IMR-90 (cell line): ENCODE measurements at regions not wholly inside any gene's neighbourhood (a gene's known extent, or its start where the extent isn't known, plus 50 kb on each side); places are given as distances from the start of the nearest gene placed in this dataset.

Experiments
- ATAC-seq: fragments of 200-7000 bp; cut with Tn5 transposase; 2 replicates; pipeline ENCODE4 v1.9.1; 2020; ENCODE audit warnings: low read depth, mild to moderate bottlenecking, moderate library complexity
- BruUV-seq: library from RNA; stranded (reverse); fragments of 400-500 nt; replicated peaks from 2 replicates; lab custom pipeline; 2021; lab: Mats Ljungman, UMichigan
- CTCF ChIA-PET: fragments of 300-600 bp; formaldehyde crosslinking; extraction: SDS; loops from one replicate; lab custom pipeline; 2021; ENCODE audit warnings: antibody characterized with exemption; lab: Yijun Ruan, JAX
- POLR2A ChIA-PET: fragments of 300-600 bp; sonication (Branson Sonifier 250); formaldehyde crosslinking; loops from one replicate; lab custom pipeline; 2022; ENCODE audit warnings: antibody characterized with exemption; ENCODE audit not compliant: unreplicated experiment; lab: Charles Lee
- DNase-seq: peaks from one replicate; pipeline ENCODE4 v3.0.0; 2013
- H2AFZ ChIP-seq: replicated peaks from 2 replicates; pipeline ENCODE3; 2013; ENCODE audit warnings: low read length, mild to moderate bottlenecking; ENCODE audit not compliant: poor library complexity
- H2AK5ac ChIP-seq: 2 replicates; pipeline ENCODE4 v1.6.1; 2013; ENCODE audit warnings: low read depth, low read length, inconsistent platforms
- H2AK9ac ChIP-seq: replicated peaks from 2 replicates; pipeline ENCODE3; 2013; ENCODE audit warnings: mild to moderate bottlenecking, low read depth, low read length, moderate library complexity; ENCODE audit not compliant: poor library complexity
- H2BK120ac ChIP-seq: 2 replicates; pipeline ENCODE4 v1.6.1; 2013; ENCODE audit warnings: low read depth, low read length, inconsistent platforms
- H2BK15ac ChIP-seq: 3 replicates; pipeline ENCODE4 v1.6.1; 2013; ENCODE audit warnings: low read depth, low read length, inconsistent platforms
- H2BK20ac ChIP-seq: 2 replicates; pipeline ENCODE4 v1.6.1; 2013; ENCODE audit warnings: low read depth, mild to moderate bottlenecking, inconsistent platforms, low read length, moderate library complexity
- H2BK5ac ChIP-seq: 2 replicates; pipeline ENCODE4 v1.6.1; 2013; ENCODE audit warnings: mild to moderate bottlenecking, low read depth, low read length, inconsistent platforms; ENCODE audit not compliant: poor library complexity, severe bottlenecking
- H3K14ac ChIP-seq: replicated peaks from 2 replicates; pipeline ENCODE4 v1.6.1; 2013; ENCODE audit warnings: low read depth, low read length, inconsistent platforms
- H3K18ac ChIP-seq: 2 replicates; pipeline ENCODE4 v1.6.1; 2013; ENCODE audit warnings: low read depth, low read length, control low read depth
- H3K23ac ChIP-seq: 2 replicates; pipeline ENCODE4 v1.6.1; 2013; ENCODE audit warnings: low read depth, low read length, inconsistent platforms
- H3K27ac ChIP-seq: 2 replicates; pipeline ENCODE4 v1.5.1; 2013; ENCODE audit warnings: mild to moderate bottlenecking, control low read depth, low read length; ENCODE audit not compliant: insufficient read depth
- H3K27me3 ChIP-seq: 2 replicates; pipeline ENCODE4 v1.6.1; 2013; ENCODE audit warnings: low read length; ENCODE audit not compliant: control insufficient read depth, insufficient read depth
- H3K36me3 ChIP-seq: 2 replicates; pipeline ENCODE4 v1.6.1; 2013; ENCODE audit warnings: low read length, mixed read lengths; ENCODE audit not compliant: control insufficient read depth, insufficient read depth
- H3K4ac ChIP-seq: 2 replicates; pipeline ENCODE4 v1.6.1; 2013; ENCODE audit warnings: low read depth, low read length, inconsistent platforms
- H3K4me1 ChIP-seq: 2 replicates; pipeline ENCODE4 v1.6.1; 2013; ENCODE audit warnings: low read length, mixed read lengths; ENCODE audit not compliant: control insufficient read depth, insufficient read depth
- H3K4me2 ChIP-seq: 2 replicates; pipeline ENCODE4 v1.6.1; 2013; ENCODE audit warnings: low read depth, mild to moderate bottlenecking, control low read depth, low read length, moderate library complexity
- H3K4me3 ChIP-seq: 2 replicates; pipeline ENCODE4 v1.5.1; 2013; ENCODE audit warnings: low read depth, mild to moderate bottlenecking, control low read depth, low read length, moderate library complexity; ENCODE audit not compliant: insufficient read depth
- H3K56ac ChIP-seq: 2 replicates; pipeline ENCODE4 v1.6.1; 2013; ENCODE audit warnings: low read length, inconsistent platforms; ENCODE audit not compliant: insufficient read depth; ENCODE audit errors: extremely low read depth
- H3K79me1 ChIP-seq, 2 experiments: 2 replicates each; pipeline ENCODE4 v1.6.1; 2013; ENCODE audit warnings: low read length in 2 of 2, inconsistent platforms in 1 of 2, low read depth in 1 of 2
- H3K9ac ChIP-seq: 2 replicates; pipeline ENCODE4 v1.6.1; 2013; ENCODE audit warnings: low read depth, low read length, control low read depth
- H3K9me1 ChIP-seq: 2 replicates; pipeline ENCODE4 v1.6.1; 2013; ENCODE audit warnings: low read length, inconsistent platforms; ENCODE audit not compliant: insufficient read depth
- H3K9me3 ChIP-seq: 2 replicates; pipeline ENCODE4 v1.6.1; 2013; ENCODE audit warnings: low read length; ENCODE audit not compliant: control insufficient read depth, insufficient read depth
- H4K20me1 ChIP-seq: 2 replicates; pipeline ENCODE4 v1.6.1; 2013; ENCODE audit warnings: low read length, inconsistent platforms; ENCODE audit not compliant: insufficient read depth
- H4K5ac ChIP-seq: 2 replicates; pipeline ENCODE4 v1.6.1; 2013; ENCODE audit warnings: mild to moderate bottlenecking, low read depth, low read length, control low read depth
- H4K8ac ChIP-seq, 2 experiments: 2 replicates each; pipeline ENCODE4 v1.6.1; 2013; ENCODE audit warnings: low read depth in 2 of 2, low read length in 2 of 2, control low read depth in 1 of 2, inconsistent platforms in 1 of 2
- H4K91ac ChIP-seq: 2 replicates; pipeline ENCODE4 v1.6.1; 2013; ENCODE audit warnings: low read depth, low read length, inconsistent platforms; ENCODE audit not compliant: insufficient read depth
- BHLHE40 ChIP-seq: fragments of 150-350 bp; IDR thresholded peaks from 2 replicates; pipeline ENCODE4 v1.6.1; 2016; ENCODE audit warnings: mild to moderate bottlenecking, low read depth, low read length
- CHD1 ChIP-seq: IDR thresholded peaks from 2 replicates; pipeline ENCODE4 v1.6.1; 2012; ENCODE audit warnings: low read depth, low read length, improper control_type of control experiment
- FOS ChIP-seq: fragments of 150-350 bp; IDR thresholded peaks from 2 replicates; pipeline ENCODE4 v1.6.1; 2016; ENCODE audit warnings: low read depth, low read length
- SMC3 ChIP-seq: fragments of 150-350 bp; IDR thresholded peaks from 2 replicates; pipeline ENCODE4 v1.6.1; 2016; ENCODE audit warnings: low read depth, mild to moderate bottlenecking, antibody characterized with exemption, low read length, moderate library complexity
- WGBS, 2 experiments: methylation state at CpG; one replicate each; pipeline versions ENCODE4 v1.1.5 to v1.1.7; 2013; ENCODE audit warnings: missing lambda C conversion rate in 2 of 2; ENCODE audit not compliant: insufficient read length in 1 of 2; ENCODE audit errors: extremely low coverage in 2 of 2; 5-methylcytosine and 5-hydroxymethylcytosine counted together
- dilution Hi-C: fragments of 300-500 bp; cut with HindIII; formaldehyde crosslinking; loops from one replicate; pipeline ENCODE4 v1.14.3; 2018; ENCODE audit warnings: low sequenced_read_pairs; ENCODE audit not compliant: unreplicated experiment
- in situ Hi-C: fragments of 300-500 bp; cut with MboI; formaldehyde crosslinking; loops from 3 replicates; pipeline ENCODE4 v1.14.3; 2019; ENCODE audit warnings: low sequenced_read_pairs, inconsistent platforms, mixed read lengths
- intact Hi-C: fragments of 100-400 bp; cut with micrococcal nuclease; formaldehyde crosslinking; loops from 2 replicates; pipeline ENCODE4 v1.10.0; 2022

DNA sequence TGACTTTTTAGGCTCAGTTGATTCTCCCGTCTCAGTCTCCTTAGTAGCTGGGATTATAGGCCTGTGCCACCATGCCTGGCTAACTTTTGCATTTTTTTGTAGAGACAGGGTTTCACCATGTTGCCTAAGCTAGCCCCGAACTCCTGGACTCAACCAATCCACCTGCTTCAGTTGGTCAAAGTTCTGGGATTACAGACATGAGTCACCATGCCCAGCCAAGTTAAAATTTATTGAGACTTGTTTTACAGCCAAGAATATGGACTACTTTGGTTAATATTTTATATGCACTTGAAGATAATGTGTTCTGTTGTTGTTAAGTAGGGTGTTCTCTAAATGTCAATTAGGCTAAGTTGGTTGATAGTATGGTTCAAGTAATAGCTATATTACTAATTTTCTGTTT is 58.7 kb downstream of the CYTL1 start:
- no peaks in the 10 kb centered on the region for H3K79me1 ChIP-seq
- no CpG with 5 or more reads among the region's 2 CpGs for WGBS, 2 experiments
- POLR2A ChIA-PET = no interaction called here

More for the DNA sequence above, 58.7 kb downstream of the CYTL1 start:
- Histone ChIP-seq H3K27me3 (no peaks in the 10 kb centered on the region), H3K4me2 (no peak overlapping the region), H2BK120ac (no peak overlapping the region), H3K23ac (no peak overlapping the region), H3K36me3 (no peaks in the 10 kb centered on the region), H3K4ac (no peak overlapping the region), H2BK5ac (no peak overlapping the region), H2BK15ac (no peak overlapping the region), H4K20me1 (no peaks in the 10 kb centered on the region), H3K4me3 (no peak overlapping the region), H4K8ac (no peak overlapping the region), H3K18ac (no peak overlapping the region), H3K4me1 (no peaks in the 10 kb centered on the region), H2AFZ (no peak overlapping the region), H3K9ac (no peak overlapping the region), H2BK20ac (no peak overlapping the region), H4K5ac (no peak overlapping the region), H2AK5ac (no peak overlapping the region), H3K9me1 (no peaks in the 10 kb centered on the region), H3K14ac (no peak overlapping the region), H4K91ac (no peak overlapping the region), H2AK9ac (no peak overlapping the region), H3K9me3 (peaks cover 9% of the 10 kb centered on the region), H3K27ac (no peak overlapping the region), H3K56ac (no peak overlapping the region)
- BruUV-seq = no TSS peak
- ATAC-seq (no peak), DNase-seq (no peak)
- CTCF ChIA-PET = no interaction called here
- intact Hi-C loops = no loop called here
- dilution Hi-C loops = no loop called here
- TF ChIP-seq BHLHE40 = no peak
- TF ChIP-seq CHD1 = no peak
- TF ChIP-seq FOS = no peak
- TF ChIP-seq SMC3 = no peak
- in situ Hi-C loops = no loop called here
